Peyer's patch (tissue), 4 donors: ENCODE measurements at regions not wholly inside any gene's neighbourhood (a gene's known extent, or its start where the extent isn't known, plus 50 kb on each side); places are given as distances from the start of the nearest gene placed in this dataset.

Experiments used
- POLR2A ChIP-seq, 2 donors: fragments of 450-650 bp; IDR thresholded peaks; one replicate each; pipeline ENCODE4 v1.5.1; 2017; ENCODE audit warnings: antibody characterized with exemption in 2 of 2, mild to moderate bottlenecking in 2 of 2, moderate library complexity in 2 of 2
- TF ChIP-seq, protein P1 (sequence below), 6 experiments: fragments of 450-650 bp in 4 of 6; fragments of 200-600 bp in 2 of 6; sonication (generic) in 1 of 6; IDR thresholded peaks; one replicate each; pipeline ENCODE4 v1.5.1; 2017 to 2019; ENCODE audit warnings: antibody characterized with exemption in 6 of 6, mild to moderate bottlenecking in 3 of 6, moderate library complexity in 1 of 6

DNA sequence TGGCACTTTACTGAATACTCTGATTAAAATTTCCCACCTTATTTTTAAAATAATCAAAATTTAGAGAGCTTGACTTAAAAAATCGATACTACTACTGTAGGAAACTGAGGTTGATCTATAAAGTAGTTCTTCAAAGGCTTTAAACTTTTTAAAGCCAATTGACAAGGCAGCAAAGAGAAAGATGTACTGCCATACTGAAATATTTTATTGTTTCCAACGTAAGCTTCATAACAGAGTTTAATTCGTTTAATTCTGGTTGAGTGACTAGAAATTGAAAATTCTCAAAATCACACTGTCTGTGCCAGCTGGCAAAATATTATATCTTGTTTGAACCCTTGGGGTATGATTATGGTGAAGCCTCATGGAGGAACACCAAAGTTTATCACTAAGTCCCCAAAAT lies 207.6 kb downstream of the UNC5CL start:
- TF ChIP-seq, protein P1, sequence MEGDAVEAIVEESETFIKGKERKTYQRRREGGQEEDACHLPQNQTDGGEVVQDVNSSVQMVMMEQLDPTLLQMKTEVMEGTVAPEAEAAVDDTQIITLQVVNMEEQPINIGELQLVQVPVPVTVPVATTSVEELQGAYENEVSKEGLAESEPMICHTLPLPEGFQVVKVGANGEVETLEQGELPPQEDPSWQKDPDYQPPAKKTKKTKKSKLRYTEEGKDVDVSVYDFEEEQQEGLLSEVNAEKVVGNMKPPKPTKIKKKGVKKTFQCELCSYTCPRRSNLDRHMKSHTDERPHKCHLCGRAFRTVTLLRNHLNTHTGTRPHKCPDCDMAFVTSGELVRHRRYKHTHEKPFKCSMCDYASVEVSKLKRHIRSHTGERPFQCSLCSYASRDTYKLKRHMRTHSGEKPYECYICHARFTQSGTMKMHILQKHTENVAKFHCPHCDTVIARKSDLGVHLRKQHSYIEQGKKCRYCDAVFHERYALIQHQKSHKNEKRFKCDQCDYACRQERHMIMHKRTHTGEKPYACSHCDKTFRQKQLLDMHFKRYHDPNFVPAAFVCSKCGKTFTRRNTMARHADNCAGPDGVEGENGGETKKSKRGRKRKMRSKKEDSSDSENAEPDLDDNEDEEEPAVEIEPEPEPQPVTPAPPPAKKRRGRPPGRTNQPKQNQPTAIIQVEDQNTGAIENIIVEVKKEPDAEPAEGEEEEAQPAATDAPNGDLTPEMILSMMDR (IDR thresholded peaks at IDR 0.05), result no peak
- no peak for TF ChIP-seq POLR2A (IDR thresholded peaks at IDR 0.05)
